ENCODE measurements at regions not wholly inside any gene's neighbourhood (a gene's known extent, or its start where the extent isn't known, plus 50 kb on each side); places are given as distances from the start of the nearest gene placed in this dataset.

DNA sequence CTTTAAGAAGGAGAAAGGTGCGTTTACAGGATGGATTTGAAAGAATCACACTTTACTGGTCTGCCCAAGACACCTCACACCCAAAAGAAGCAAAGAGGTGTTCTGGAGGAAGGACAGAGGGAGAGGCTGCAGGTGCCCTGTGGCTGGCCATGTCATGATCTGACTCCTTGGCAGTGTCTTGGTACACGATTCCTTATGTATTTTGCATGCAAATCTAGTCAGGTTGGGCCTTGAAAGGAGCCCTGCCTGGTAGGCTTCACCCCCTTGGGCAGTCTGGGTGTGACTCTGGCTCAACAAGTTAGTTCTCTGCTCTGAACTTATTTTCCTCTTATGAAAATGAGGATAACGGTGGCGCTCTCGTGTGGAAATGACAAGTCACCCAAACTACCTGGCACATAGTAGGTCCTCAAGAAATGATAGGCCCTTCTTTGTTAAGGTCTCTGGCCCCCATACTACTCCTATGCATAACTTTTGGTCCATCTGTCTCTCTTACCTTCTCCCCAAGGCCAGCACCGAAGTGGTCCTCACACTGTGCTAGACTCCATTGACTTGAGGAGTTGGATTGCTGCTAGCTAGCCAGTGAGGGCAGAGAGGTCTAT, 212.5 kb downstream of the SEMA6A start:
- no peak for TF ChIP-seq CTCF (conservative IDR thresholded peaks at IDR 0.05; ENCODE audit: low read length)
- TF ChIP-seq EZH2phosphoT487 (IDR thresholded peaks at IDR 0.05; ENCODE audit: borderline replicate concordance) = no peak

All from Loucy (cell line).